IMR-90 (cell line): ENCODE measurements at regions not wholly inside any gene's neighbourhood (a gene's known extent, or its start where the extent isn't known, plus 50 kb on each side); places are given as distances from the start of the nearest gene placed in this dataset.

ENCODE experiments used
- ATAC-seq: fragments of 200-7000 bp; cut with Tn5 transposase; 2 replicates; pipeline ENCODE4 v1.9.1; 2020; ENCODE audit warnings: low read depth, mild to moderate bottlenecking, moderate library complexity
- BruUV-seq: library from RNA; stranded (reverse); fragments of 400-500 nt; replicated peaks from 2 replicates; lab custom pipeline; 2021; lab: Mats Ljungman, UMichigan
- CTCF ChIA-PET: fragments of 300-600 bp; formaldehyde crosslinking; extraction: SDS; loops from one replicate; lab custom pipeline; 2021; ENCODE audit warnings: antibody characterized with exemption; lab: Yijun Ruan, JAX
- POLR2A ChIA-PET: fragments of 300-600 bp; sonication (Branson Sonifier 250); formaldehyde crosslinking; loops from one replicate; lab custom pipeline; 2022; ENCODE audit warnings: antibody characterized with exemption; ENCODE audit not compliant: unreplicated experiment; lab: Charles Lee
- DNase-seq: peaks from one replicate; pipeline ENCODE4 v3.0.0; 2013
- H2AFZ ChIP-seq: replicated peaks from 2 replicates; pipeline ENCODE3; 2013; ENCODE audit warnings: low read length, mild to moderate bottlenecking; ENCODE audit not compliant: poor library complexity
- H2AK5ac ChIP-seq: 2 replicates; pipeline ENCODE4 v1.6.1; 2013; ENCODE audit warnings: low read depth, low read length, inconsistent platforms
- H2AK9ac ChIP-seq: replicated peaks from 2 replicates; pipeline ENCODE3; 2013; ENCODE audit warnings: mild to moderate bottlenecking, low read depth, low read length, moderate library complexity; ENCODE audit not compliant: poor library complexity
- H2BK120ac ChIP-seq: 2 replicates; pipeline ENCODE4 v1.6.1; 2013; ENCODE audit warnings: low read depth, low read length, inconsistent platforms
- H2BK15ac ChIP-seq: 3 replicates; pipeline ENCODE4 v1.6.1; 2013; ENCODE audit warnings: low read depth, low read length, inconsistent platforms
- H2BK20ac ChIP-seq: 2 replicates; pipeline ENCODE4 v1.6.1; 2013; ENCODE audit warnings: low read depth, mild to moderate bottlenecking, inconsistent platforms, low read length, moderate library complexity
- H2BK5ac ChIP-seq: 2 replicates; pipeline ENCODE4 v1.6.1; 2013; ENCODE audit warnings: mild to moderate bottlenecking, low read depth, low read length, inconsistent platforms; ENCODE audit not compliant: poor library complexity, severe bottlenecking
- H3K14ac ChIP-seq: replicated peaks from 2 replicates; pipeline ENCODE4 v1.6.1; 2013; ENCODE audit warnings: low read depth, low read length, inconsistent platforms
- H3K18ac ChIP-seq: 2 replicates; pipeline ENCODE4 v1.6.1; 2013; ENCODE audit warnings: low read depth, low read length, control low read depth
- H3K23ac ChIP-seq: 2 replicates; pipeline ENCODE4 v1.6.1; 2013; ENCODE audit warnings: low read depth, low read length, inconsistent platforms
- H3K27ac ChIP-seq: 2 replicates; pipeline ENCODE4 v1.5.1; 2013; ENCODE audit warnings: mild to moderate bottlenecking, control low read depth, low read length; ENCODE audit not compliant: insufficient read depth
- H3K27me3 ChIP-seq: 2 replicates; pipeline ENCODE4 v1.6.1; 2013; ENCODE audit warnings: low read length; ENCODE audit not compliant: control insufficient read depth, insufficient read depth
- H3K36me3 ChIP-seq: 2 replicates; pipeline ENCODE4 v1.6.1; 2013; ENCODE audit warnings: low read length, mixed read lengths; ENCODE audit not compliant: control insufficient read depth, insufficient read depth
- H3K4ac ChIP-seq: 2 replicates; pipeline ENCODE4 v1.6.1; 2013; ENCODE audit warnings: low read depth, low read length, inconsistent platforms
- H3K4me1 ChIP-seq: 2 replicates; pipeline ENCODE4 v1.6.1; 2013; ENCODE audit warnings: low read length, mixed read lengths; ENCODE audit not compliant: control insufficient read depth, insufficient read depth
- H3K4me2 ChIP-seq: 2 replicates; pipeline ENCODE4 v1.6.1; 2013; ENCODE audit warnings: low read depth, mild to moderate bottlenecking, control low read depth, low read length, moderate library complexity
- H3K4me3 ChIP-seq: 2 replicates; pipeline ENCODE4 v1.5.1; 2013; ENCODE audit warnings: low read depth, mild to moderate bottlenecking, control low read depth, low read length, moderate library complexity; ENCODE audit not compliant: insufficient read depth
- H3K56ac ChIP-seq: 2 replicates; pipeline ENCODE4 v1.6.1; 2013; ENCODE audit warnings: low read length, inconsistent platforms; ENCODE audit not compliant: insufficient read depth; ENCODE audit errors: extremely low read depth
- H3K79me1 ChIP-seq, 2 experiments: 2 replicates each; pipeline ENCODE4 v1.6.1; 2013; ENCODE audit warnings: low read length in 2 of 2, inconsistent platforms in 1 of 2, low read depth in 1 of 2
- H3K9ac ChIP-seq: 2 replicates; pipeline ENCODE4 v1.6.1; 2013; ENCODE audit warnings: low read depth, low read length, control low read depth
- H3K9me1 ChIP-seq: 2 replicates; pipeline ENCODE4 v1.6.1; 2013; ENCODE audit warnings: low read length, inconsistent platforms; ENCODE audit not compliant: insufficient read depth
- H3K9me3 ChIP-seq: 2 replicates; pipeline ENCODE4 v1.6.1; 2013; ENCODE audit warnings: low read length; ENCODE audit not compliant: control insufficient read depth, insufficient read depth
- H4K20me1 ChIP-seq: 2 replicates; pipeline ENCODE4 v1.6.1; 2013; ENCODE audit warnings: low read length, inconsistent platforms; ENCODE audit not compliant: insufficient read depth
- H4K5ac ChIP-seq: 2 replicates; pipeline ENCODE4 v1.6.1; 2013; ENCODE audit warnings: mild to moderate bottlenecking, low read depth, low read length, control low read depth
- H4K8ac ChIP-seq, 2 experiments: 2 replicates each; pipeline ENCODE4 v1.6.1; 2013; ENCODE audit warnings: low read depth in 2 of 2, low read length in 2 of 2, control low read depth in 1 of 2, inconsistent platforms in 1 of 2
- H4K91ac ChIP-seq: 2 replicates; pipeline ENCODE4 v1.6.1; 2013; ENCODE audit warnings: low read depth, low read length, inconsistent platforms; ENCODE audit not compliant: insufficient read depth
- CEBPB ChIP-seq: IDR thresholded peaks from 2 replicates; pipeline ENCODE4 v1.6.1; 2012; ENCODE audit warnings: low read depth, low read length, improper control_type of control experiment
- CHD1 ChIP-seq: IDR thresholded peaks from 2 replicates; pipeline ENCODE4 v1.6.1; 2012; ENCODE audit warnings: low read depth, low read length, improper control_type of control experiment
- FOS ChIP-seq: fragments of 150-350 bp; IDR thresholded peaks from 2 replicates; pipeline ENCODE4 v1.6.1; 2016; ENCODE audit warnings: low read depth, low read length
- MAZ ChIP-seq: IDR thresholded peaks from 2 replicates; pipeline ENCODE4 v1.6.1; 2012; ENCODE audit warnings: low read depth, mild to moderate bottlenecking, low read length, improper control_type of control experiment, moderate library complexity, borderline replicate concordance
- MXI1 ChIP-seq: IDR thresholded peaks from 2 replicates; pipeline ENCODE4 v1.6.1; 2012; ENCODE audit warnings: low read depth, mild to moderate bottlenecking, low read length, moderate library complexity, borderline replicate concordance
- NFE2L2 ChIP-seq: fragments of 150-350 bp; IDR thresholded peaks from 2 replicates; pipeline ENCODE4 v1.6.1; 2016; ENCODE audit warnings: low read depth, mild to moderate bottlenecking, low read length
- RAD21 ChIP-seq: IDR thresholded peaks from 2 replicates; pipeline ENCODE4 v1.6.1; 2012; ENCODE audit warnings: low read length, improper control_type of control experiment
- RFX5 ChIP-seq: IDR thresholded peaks from 2 replicates; pipeline ENCODE4 v1.8.0; 2012; ENCODE audit warnings: low read depth, mild to moderate bottlenecking, low read length, moderate library complexity
- WGBS, 2 experiments: methylation state at CpG; one replicate each; pipeline versions ENCODE4 v1.1.5 to v1.1.7; 2013; ENCODE audit warnings: missing lambda C conversion rate in 2 of 2; ENCODE audit not compliant: insufficient read length in 1 of 2; ENCODE audit errors: extremely low coverage in 2 of 2; 5-methylcytosine and 5-hydroxymethylcytosine counted together
- dilution Hi-C: fragments of 300-500 bp; cut with HindIII; formaldehyde crosslinking; loops from one replicate; pipeline ENCODE4 v1.14.3; 2018; ENCODE audit warnings: low sequenced_read_pairs; ENCODE audit not compliant: unreplicated experiment
- in situ Hi-C: fragments of 300-500 bp; cut with MboI; formaldehyde crosslinking; loops from 3 replicates; pipeline ENCODE4 v1.14.3; 2019; ENCODE audit warnings: low sequenced_read_pairs, inconsistent platforms, mixed read lengths
- intact Hi-C: fragments of 100-400 bp; cut with micrococcal nuclease; formaldehyde crosslinking; loops from 2 replicates; pipeline ENCODE4 v1.10.0; 2022
- TF ChIP-seq, protein P1 (sequence below): conservative IDR thresholded peaks from 2 replicates; pipeline ENCODE4 v1.5.1; 2012; ENCODE audit warnings: mild to moderate bottlenecking, low read depth, low read length, improper control_type of control experiment

DNA sequence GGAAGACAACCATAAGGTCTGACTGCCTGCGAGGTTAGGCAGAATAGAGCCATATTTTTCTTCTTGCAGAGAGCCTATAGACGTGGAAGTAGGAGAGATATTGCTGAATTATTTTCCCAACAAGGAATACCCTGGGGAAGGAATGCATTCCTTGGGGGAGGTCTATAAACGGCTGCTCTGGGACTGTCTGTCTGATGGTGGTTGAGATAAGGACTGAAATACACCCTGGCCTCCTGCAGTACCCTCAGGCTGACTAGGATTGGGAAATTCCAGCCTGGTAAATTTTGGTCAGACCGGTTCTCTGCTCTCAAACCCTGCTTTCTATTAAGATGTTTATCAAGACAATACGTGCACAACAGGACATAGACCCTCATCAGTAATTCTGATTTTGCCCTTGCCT, 617.5 kb upstream of the GRIN3A start:
- Histone ChIP-seq H3K14ac (no peak overlapping the region), H4K91ac (no peak overlapping the region), H3K27me3 (no peaks in the 10 kb centered on the region), H2BK20ac (no peak overlapping the region), H4K8ac (no peak overlapping the region), H2BK120ac (no peak overlapping the region), H2BK5ac (no peak overlapping the region), H3K79me1 (no peaks in the 10 kb centered on the region), H2BK15ac (no peak overlapping the region), H3K9ac (no peak overlapping the region), H2AK9ac (no peak overlapping the region), H3K4ac (no peak overlapping the region), H3K27ac (no peak overlapping the region), H3K9me1 (no peaks in the 10 kb centered on the region), H2AK5ac (no peak overlapping the region), H2AFZ (no peak overlapping the region), H3K4me1 (no peaks in the 10 kb centered on the region), H4K20me1 (no peaks in the 10 kb centered on the region), H4K5ac (no peak overlapping the region), H3K56ac (no peak overlapping the region), H3K36me3 (no peaks in the 10 kb centered on the region), H3K18ac (no peak overlapping the region), H3K4me3 (no peak overlapping the region), H3K23ac (no peak overlapping the region), H3K9me3 (peaks cover 2% of the 10 kb centered on the region), H3K4me2 (no peak overlapping the region)
- whole genome bisulfite sequencing, 2 experiments, result no CpG with 5 or more reads among the region's 5 CpGs
- CTCF ChIA-PET, result no interaction called here
- intact Hi-C loops (no loop called here), dilution Hi-C loops (no loop called here), in situ Hi-C loops (no loop called here)
- TF ChIP-seq CHD1, result no peak
- TF ChIP-seq MXI1, result no peak
- TF ChIP-seq, protein P1, sequence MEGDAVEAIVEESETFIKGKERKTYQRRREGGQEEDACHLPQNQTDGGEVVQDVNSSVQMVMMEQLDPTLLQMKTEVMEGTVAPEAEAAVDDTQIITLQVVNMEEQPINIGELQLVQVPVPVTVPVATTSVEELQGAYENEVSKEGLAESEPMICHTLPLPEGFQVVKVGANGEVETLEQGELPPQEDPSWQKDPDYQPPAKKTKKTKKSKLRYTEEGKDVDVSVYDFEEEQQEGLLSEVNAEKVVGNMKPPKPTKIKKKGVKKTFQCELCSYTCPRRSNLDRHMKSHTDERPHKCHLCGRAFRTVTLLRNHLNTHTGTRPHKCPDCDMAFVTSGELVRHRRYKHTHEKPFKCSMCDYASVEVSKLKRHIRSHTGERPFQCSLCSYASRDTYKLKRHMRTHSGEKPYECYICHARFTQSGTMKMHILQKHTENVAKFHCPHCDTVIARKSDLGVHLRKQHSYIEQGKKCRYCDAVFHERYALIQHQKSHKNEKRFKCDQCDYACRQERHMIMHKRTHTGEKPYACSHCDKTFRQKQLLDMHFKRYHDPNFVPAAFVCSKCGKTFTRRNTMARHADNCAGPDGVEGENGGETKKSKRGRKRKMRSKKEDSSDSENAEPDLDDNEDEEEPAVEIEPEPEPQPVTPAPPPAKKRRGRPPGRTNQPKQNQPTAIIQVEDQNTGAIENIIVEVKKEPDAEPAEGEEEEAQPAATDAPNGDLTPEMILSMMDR, result no peak
- no peak for TF ChIP-seq RAD21
- TF ChIP-seq CEBPB, result no peak
- no peak for TF ChIP-seq FOS
- TF ChIP-seq MAZ, result no peak
- no peak for TF ChIP-seq RFX5
- no peak for TF ChIP-seq NFE2L2
- ATAC-seq (no peak), DNase-seq (no peak)
- POLR2A ChIA-PET, result no interaction called here
- no TSS peak for BruUV-seq
